HG03103 (cell line): ENCODE measurements at regions not wholly inside any gene's neighbourhood (a gene's known extent, or its start where the extent isn't known, plus 50 kb on each side); places are given as distances from the start of the nearest gene placed in this dataset.

Experiments
- ATAC-seq: cut with Tn5 transposase; IDR thresholded peaks from one replicate; pipeline ENCODE4 v1.9.1; 2021; ENCODE audit warnings: low read depth; ENCODE audit not compliant: unreplicated experiment

GRCh38 chr5:82419559-82420332 lies 141.6 kb upstream of the RPS23 start:
- ATAC-seq, result no peak

GRCh38 chr5:82418608-82418950 lies 140.4 kb upstream of the RPS23 start:
- no peak for ATAC-seq

GRCh38 chr5:82417776-82418607 lies 139.8 kb upstream of the RPS23 start:
- ATAC-seq, result no peak

GRCh38 chr5:82416512-82416911 lies 138.4 kb upstream of the RPS23 start:
- no peak for ATAC-seq

GRCh38 chr5:82414041-82414388 lies 135.9 kb upstream of the RPS23 start:
- ATAC-seq, result no peak

GRCh38 chr5:82413302-82414040 lies 135.3 kb upstream of the RPS23 start:
- ATAC-seq, result no peak

GRCh38 chr5:82408033-82408432 lies 129.9 kb upstream of the RPS23 start:
- ATAC-seq, result no peak

GRCh38 chr5:82406205-82406773 lies 128.1 kb upstream of the RPS23 start:
- ATAC-seq, result no peak

GRCh38 chr5:82405618-82406204 lies 127.6 kb upstream of the RPS23 start:
- ATAC-seq, result no peak

- ATAC-seq, result no peak
These were observed 127.0 kb upstream of the RPS23 start for GRCh38 chr5:82405161-82405560.

GRCh38 chr5:82404382-82404945 lies 126.3 kb upstream of the RPS23 start:
- ATAC-seq, result no peak

- no peak for ATAC-seq
These were observed 125.6 kb upstream of the RPS23 start for GRCh38 chr5:82403724-82404123.

- ATAC-seq, result no peak
These were observed 124.9 kb upstream of the RPS23 start for GRCh38 chr5:82403026-82403425.

GRCh38 chr5:82399111-82399510 lies 121.0 kb upstream of the RPS23 start:
- ATAC-seq, result no peak

GRCh38 chr5:82397741-82398320 lies 119.7 kb upstream of the RPS23 start:
- ATAC-seq, result no peak

- no peak for ATAC-seq
These were observed 118.8 kb upstream of the RPS23 start for GRCh38 chr5:82396871-82397514.

- no peak for ATAC-seq
These were observed 118.2 kb upstream of the RPS23 start for GRCh38 chr5:82396396-82396795.

- no peak for ATAC-seq
These were observed 115.8 kb upstream of the RPS23 start for GRCh38 chr5:82393951-82394350.

GRCh38 chr5:82390088-82390487 lies 111.9 kb upstream of the RPS23 start:
- ATAC-seq, result no peak

- no peak for ATAC-seq
These were observed 111.2 kb upstream of the RPS23 start for GRCh38 chr5:82389347-82389746.
